Naive B cell (primary cell): ENCODE measurements at regions not wholly inside any gene's neighbourhood (a gene's known extent, or its start where the extent isn't known, plus 50 kb on each side); places are given as distances from the start of the nearest gene placed in this dataset.
A peak's percentile ranks its signal among the peaks of the same experiment; 100 is the strongest.

Source experiments
- ATAC-seq, 2 donors: fragments of 150-1000 bp; cut with Tn5 transposase; 2 replicates each; pipeline ENCODE4 v1.10.0; 2021; ENCODE audit warnings: low read depth in 2 of 2, mild to moderate bottlenecking in 2 of 2, moderate library complexity in 2 of 2
- DNase-seq: peaks from one replicate; pipeline ENCODE4 v3.0.0; 2022
- H3K27ac Mint-ChIP-seq, 6 donors: one replicate each; pipeline ENCODE4 v1.8.0; 2020 to 2022; ENCODE audit warnings: mild to moderate bottlenecking in 6 of 6, mixed read lengths in 6 of 6, moderate library complexity in 5 of 6, inconsistent platforms in 2 of 6
- H3K27me3 Mint-ChIP-seq, 3 donors: one replicate each; pipeline ENCODE4 v1.8.0; 2021 to 2022; ENCODE audit warnings: mixed read lengths in 3 of 3, mild to moderate bottlenecking in 1 of 3
- H3K36me3 Mint-ChIP-seq, 2 donors: one replicate each; pipeline ENCODE4 v1.8.0; 2020 to 2022; ENCODE audit warnings: mixed read lengths in 2 of 2, inconsistent platforms in 1 of 2, mild to moderate bottlenecking in 1 of 2
- H3K4me1 Mint-ChIP-seq, 3 donors: one replicate each; pipeline ENCODE4 v1.8.0; 2020 to 2022; ENCODE audit warnings: mixed read lengths in 3 of 3, inconsistent platforms in 1 of 3, mild to moderate bottlenecking in 1 of 3, moderate library complexity in 1 of 3
- H3K4me3 Mint-ChIP-seq, 8 donors: one replicate each; pipeline ENCODE4 v1.8.0; 2020 to 2022; ENCODE audit warnings: mild to moderate bottlenecking in 8 of 8, mixed read lengths in 8 of 8, moderate library complexity in 8 of 8, inconsistent platforms in 2 of 8
- H3K9me3 Mint-ChIP-seq, 7 donors: one replicate each; pipeline ENCODE4 v1.8.0; 2020 to 2022; ENCODE audit warnings: mixed read lengths in 7 of 7, mild to moderate bottlenecking in 5 of 7, inconsistent platforms in 2 of 7, moderate library complexity in 1 of 7

- H3K9me3 Mint-ChIP-seq, result no peaks in the 10 kb centered on the region
- no peak overlapping the region for H3K27ac Mint-ChIP-seq
- H3K36me3 Mint-ChIP-seq, result peaks cover 0 to 4% of the 10 kb centered on the region in 2 donors
- H3K4me1 Mint-ChIP-seq, result peaks cover 21 to 26% (median 26%) of the 10 kb centered on the region in 3 donors
- no peak for DNase-seq
- H3K4me3 Mint-ChIP-seq, result peak overlapping the region in 1 of 8 donors; percentile 21
- no peak for ATAC-seq
- no peaks in the 10 kb centered on the region for H3K27me3 Mint-ChIP-seq
These were observed 199.2 kb upstream of the EEA1 start for GRCh38 chr12:93128332-93128707.

DNA sequence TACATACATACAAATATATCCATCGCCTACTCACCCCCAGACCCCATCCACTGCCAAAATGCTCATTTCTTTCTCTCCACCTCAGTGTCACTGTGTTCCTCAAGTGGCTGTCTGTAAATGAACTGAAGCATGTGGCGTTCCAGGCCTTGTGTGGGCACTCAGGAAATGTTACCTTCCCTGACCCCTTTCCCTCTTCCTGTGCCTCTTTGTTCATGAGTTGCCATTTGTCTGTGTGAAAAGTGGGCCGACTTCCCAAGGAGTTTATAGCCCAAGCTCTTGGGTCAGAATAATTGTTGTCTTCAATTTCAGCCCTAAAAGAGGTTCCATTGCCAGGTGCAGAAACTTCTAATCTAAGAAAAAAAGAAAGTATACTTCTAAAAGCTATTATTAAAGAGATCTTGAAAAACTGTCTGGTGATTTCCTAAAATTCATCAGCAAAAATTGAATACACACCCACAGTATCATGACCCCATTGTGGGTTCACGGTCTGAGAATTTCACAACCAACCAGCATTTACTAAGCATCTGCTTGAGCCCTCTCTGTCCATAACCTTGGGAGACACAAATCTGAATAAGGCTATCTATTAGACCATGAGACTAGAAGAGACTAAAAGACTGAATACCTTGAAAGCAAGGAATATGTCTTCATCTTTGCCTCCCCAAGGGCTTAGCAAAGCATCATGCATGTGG, 201.4 kb upstream of the EEA1 start:
- H3K4me3 Mint-ChIP-seq, result no peak overlapping the region
- H3K27me3 Mint-ChIP-seq, result no peaks in the 10 kb centered on the region
- H3K9me3 Mint-ChIP-seq, result no peaks in the 10 kb centered on the region
- ATAC-seq (no peak), DNase-seq (no peak)
- H3K4me1 Mint-ChIP-seq, result peaks cover 34 to 38% (median 35%) of the 10 kb centered on the region in 3 donors
- peak overlapping the region in 3 of 6 donors; percentile 11 to 67 (median 24) for H3K27ac Mint-ChIP-seq
- peaks cover 0 to 3% of the 10 kb centered on the region in 2 donors for H3K36me3 Mint-ChIP-seq

GRCh38 chr12:93133361-93133760, 204.3 kb upstream of the EEA1 start:
- ATAC-seq (no peak), DNase-seq (no peak)
- no peaks in the 10 kb centered on the region for H3K36me3 Mint-ChIP-seq
- peak overlapping the region in 3 of 6 donors; percentile 59 to 91 (median 64) for H3K27ac Mint-ChIP-seq
- no peaks in the 10 kb centered on the region for H3K9me3 Mint-ChIP-seq
- peaks cover 37 to 43% (median 40%) of the 10 kb centered on the region in 3 donors for H3K4me1 Mint-ChIP-seq
- no peaks in the 10 kb centered on the region for H3K27me3 Mint-ChIP-seq
- no peak overlapping the region for H3K4me3 Mint-ChIP-seq

- Mint-ChIP-seq H3K27me3 (no peaks in the 10 kb centered on the region), H3K27ac (peak overlapping the region in 5 of 6 donors; percentile 49 to 95 (median 93)), H3K4me3 (peak overlapping the region in 4 of 8 donors; percentile 33 to 69 (median 59)), H3K36me3 (no peaks in the 10 kb centered on the region), H3K9me3 (peaks cover 0 to 2% (median 0%) of the 10 kb centered on the region in 7 donors), H3K4me1 (peaks cover 47 to 52% (median 49%) of the 10 kb centered on the region in 3 donors)
- no peak for DNase-seq
- ATAC-seq, result no peak
These were observed 205.2 kb upstream of the EEA1 start for GRCh38 chr12:93134175-93134890.

DNA sequence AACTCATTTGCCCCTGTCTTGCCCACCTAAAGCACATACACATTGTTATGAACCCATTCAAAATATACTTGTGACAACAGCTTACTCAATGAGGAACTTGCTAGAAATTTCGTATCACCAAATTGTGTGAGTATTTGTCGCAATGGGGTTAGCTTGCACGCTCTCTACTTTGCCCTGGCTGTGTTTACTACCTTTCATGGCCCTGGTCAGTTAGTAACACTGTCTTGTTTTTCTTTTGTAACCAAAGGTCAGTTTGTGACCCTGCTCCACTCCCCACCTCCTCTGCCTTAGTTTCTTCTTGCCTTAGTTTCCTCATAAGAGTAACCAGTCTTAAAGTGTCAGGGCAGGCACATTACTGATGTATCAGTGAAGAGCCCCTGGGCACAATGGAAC, 205.8 kb upstream of the EEA1 start:
- DNase-seq (no peak), ATAC-seq (no peak)
- Mint-ChIP-seq H3K27me3 (no peaks in the 10 kb centered on the region), H3K4me1 (peaks cover 52 to 58% (median 54%) of the 10 kb centered on the region in 3 donors), H3K9me3 (peaks cover 0 to 2% (median 0%) of the 10 kb centered on the region in 7 donors), H3K4me3 (peak overlapping the region; percentile 36 to 88 (median 72)), H3K27ac (peak overlapping the region; percentile 69 to 95 (median 88)), H3K36me3 (no peaks in the 10 kb centered on the region)

DNA sequence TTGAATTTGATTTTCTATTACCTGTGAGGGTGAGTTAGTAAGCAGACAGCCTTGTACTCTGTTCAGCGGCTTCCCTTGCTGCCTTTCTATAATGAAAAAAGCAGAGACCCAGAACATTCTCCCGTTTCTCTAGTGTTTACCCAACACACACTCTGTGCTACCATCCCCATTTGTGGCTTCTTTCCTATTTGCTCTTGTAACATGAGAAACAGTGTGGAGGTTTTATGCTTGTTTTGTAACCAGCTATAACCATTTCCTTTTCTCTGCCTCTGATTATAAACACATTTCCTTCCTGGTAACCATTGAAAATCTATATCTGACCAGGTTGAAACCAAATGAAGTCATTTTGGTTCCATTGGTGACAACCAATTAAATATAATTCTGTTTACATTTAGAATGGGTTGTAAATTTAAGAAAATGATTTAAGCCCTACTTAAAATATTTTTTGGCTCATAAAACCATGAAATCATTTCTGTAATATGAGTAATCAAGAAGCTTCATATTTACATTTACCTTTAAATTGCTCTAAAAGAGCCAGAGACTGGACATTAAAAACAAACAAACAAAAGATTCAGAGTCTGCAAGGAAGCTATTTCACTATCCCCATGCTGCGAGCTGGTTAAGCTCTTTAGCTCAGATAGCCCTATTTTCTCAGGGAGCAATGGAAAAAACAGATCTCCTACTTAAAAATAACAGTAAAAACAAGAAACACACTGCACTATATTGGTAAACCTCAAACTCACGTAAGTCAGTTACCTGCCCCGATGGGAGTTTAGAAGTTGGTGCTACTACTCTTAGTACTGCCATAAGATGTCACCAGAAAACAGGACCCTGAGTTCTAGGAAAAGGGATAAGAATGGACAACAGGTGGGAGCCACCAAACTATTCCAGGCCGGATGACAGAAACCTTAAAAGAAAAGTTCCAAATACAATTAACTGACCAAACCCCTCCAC, 206.5 kb upstream of the EEA1 start:
- peaks cover 52 to 65% (median 53%) of the 10 kb centered on the region in 3 donors for H3K4me1 Mint-ChIP-seq
- H3K4me3 Mint-ChIP-seq, result peak overlapping the region; percentile 36 to 88 (median 72)

DNA sequence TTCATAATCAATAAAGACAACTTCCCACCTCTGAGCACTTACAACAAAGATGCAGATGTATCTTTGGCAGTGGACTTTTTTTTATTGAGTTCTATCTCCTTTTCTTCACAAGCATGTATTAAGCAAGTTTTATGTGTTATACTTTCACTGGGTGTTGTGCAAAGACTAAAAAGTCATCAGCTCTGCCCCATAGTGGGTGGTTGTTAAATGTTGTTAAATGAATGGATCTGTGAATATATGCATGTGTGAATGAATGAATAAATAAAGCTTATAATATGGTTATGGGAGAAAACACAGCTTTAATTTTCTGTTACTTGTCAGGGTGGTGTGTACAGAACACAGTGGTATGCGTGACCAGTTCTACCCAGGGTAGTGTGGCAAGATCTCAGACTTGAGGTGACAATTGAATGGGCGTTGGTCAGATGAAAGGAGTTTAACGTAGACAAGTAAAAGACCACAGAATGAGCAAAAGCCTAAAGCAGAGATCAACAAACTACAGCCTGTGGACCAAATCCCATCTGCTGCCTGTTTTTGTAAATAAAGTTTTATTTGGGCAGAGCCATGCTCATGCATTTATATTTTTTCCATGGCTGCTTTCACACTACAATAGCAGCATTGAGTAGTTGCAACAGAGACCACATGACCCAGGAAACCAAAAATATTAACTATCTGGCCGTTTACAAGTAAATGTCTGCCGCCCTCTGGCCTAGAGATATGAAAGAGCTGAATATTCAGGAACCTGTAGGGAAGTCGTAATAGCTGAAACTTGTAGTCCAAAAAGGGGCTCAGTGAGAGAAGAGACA, 207.4 kb upstream of the EEA1 start:
- Mint-ChIP-seq H3K9me3 (peaks cover 0 to 5% (median 0%) of the 10 kb centered on the region in 7 donors), H3K27ac (peak overlapping the region; percentile 78 to 94 (median 85)), H3K4me1 (peaks cover 50 to 71% (median 50%) of the 10 kb centered on the region in 3 donors), H3K4me3 (peak overlapping the region in 6 of 8 donors; percentile 44 to 88 (median 66)), H3K36me3 (no peaks in the 10 kb centered on the region), H3K27me3 (no peaks in the 10 kb centered on the region)
- DNase-seq, result no peak
- ATAC-seq, result no peak

More for the DNA sequence above, 206.5 kb upstream of the EEA1 start:
- Mint-ChIP-seq H3K9me3 (peaks cover 0 to 2% (median 0%) of the 10 kb centered on the region in 7 donors), H3K27ac (peak overlapping the region; percentile 69 to 95 (median 88)), H3K36me3 (no peaks in the 10 kb centered on the region), H3K27me3 (no peaks in the 10 kb centered on the region)
- ATAC-seq (no peak), DNase-seq (no peak)

- Mint-ChIP-seq H3K4me3 (peak overlapping the region in 5 of 8 donors; percentile 55 to 90 (median 73)), H3K36me3 (no peaks in the 10 kb centered on the region), H3K4me1 (peaks cover 50 to 71% (median 50%) of the 10 kb centered on the region in 3 donors), H3K27me3 (no peaks in the 10 kb centered on the region), H3K9me3 (peaks cover 0 to 8% (median 0%) of the 10 kb centered on the region in 7 donors), H3K27ac (peak overlapping the region; percentile 28 to 94 (median 91))
- ATAC-seq, result no peak
- no peak for DNase-seq
These were observed 208.8 kb upstream of the EEA1 start for GRCh38 chr12:93137656-93138612.

DNA sequence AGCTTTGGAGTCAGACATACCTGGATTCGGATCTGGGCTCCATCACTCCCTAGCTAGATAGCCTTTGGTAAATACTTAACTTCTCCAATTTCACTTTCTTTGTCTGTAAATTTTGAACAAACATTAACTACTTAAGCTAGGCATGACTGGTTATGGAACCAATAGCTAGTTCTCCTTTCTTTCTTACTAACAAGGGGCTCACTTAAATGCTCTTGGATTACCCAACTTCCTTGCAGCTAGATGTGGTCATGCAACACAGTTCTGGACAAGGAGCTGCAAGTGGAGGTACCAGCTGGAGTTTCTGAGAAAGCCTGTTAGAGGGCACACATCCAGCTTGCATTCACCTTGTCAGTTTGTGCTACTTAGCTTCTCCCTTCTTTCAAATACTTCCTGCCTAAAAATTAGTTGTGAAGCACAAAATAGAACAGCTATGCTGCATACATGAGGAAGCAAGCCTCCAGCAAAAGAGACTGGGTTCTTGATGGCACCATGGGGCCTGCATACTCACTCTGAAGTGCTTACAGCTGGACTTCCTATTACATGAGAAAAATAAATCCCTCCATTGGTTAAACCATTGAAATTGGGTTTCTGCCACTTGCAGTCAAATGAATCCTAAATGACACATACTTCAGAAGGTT, 210.1 kb upstream of the EEA1 start:
- DNase-seq (peak; percentile 59), ATAC-seq (peak; percentile 91 to 92)
- Mint-ChIP-seq H3K36me3 (no peaks in the 10 kb centered on the region), H3K4me1 (peaks cover 49 to 70% (median 49%) of the 10 kb centered on the region in 3 donors), H3K9me3 (peaks cover 0 to 8% (median 0%) of the 10 kb centered on the region in 7 donors), H3K27me3 (no peaks in the 10 kb centered on the region), H3K4me3 (peak overlapping the region; percentile 26 to 90 (median 74)), H3K27ac (peak overlapping the region; percentile 86 to 94 (median 91))

DNA sequence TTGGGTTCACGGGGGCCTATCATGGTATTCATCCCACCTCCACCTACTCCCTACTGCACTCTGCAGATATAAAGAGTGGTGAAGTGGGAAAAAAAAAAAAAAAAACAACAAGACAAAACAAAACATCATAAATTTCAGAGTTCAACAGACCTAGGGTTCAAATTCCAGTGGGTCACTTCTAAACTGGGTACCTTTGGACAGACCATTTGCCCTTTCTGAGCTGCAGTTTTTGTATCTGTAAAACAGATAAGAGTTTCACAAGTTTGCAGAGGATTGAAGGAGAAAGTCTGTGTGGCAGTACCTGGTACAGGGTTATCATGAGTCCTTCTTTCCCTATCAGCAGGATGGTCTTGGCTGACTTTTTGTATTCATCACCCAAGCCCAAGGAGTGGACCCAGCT, 211.2 kb upstream of the EEA1 start:
- peaks cover 0 to 8% (median 0%) of the 10 kb centered on the region in 7 donors for H3K9me3 Mint-ChIP-seq
- peak overlapping the region in 1 of 6 donors; percentile 86 for H3K27ac Mint-ChIP-seq
- H3K36me3 Mint-ChIP-seq, result no peaks in the 10 kb centered on the region
- no peaks in the 10 kb centered on the region for H3K27me3 Mint-ChIP-seq
- no peak for ATAC-seq
- DNase-seq, result no peak
- H3K4me1 Mint-ChIP-seq, result peaks cover 37 to 58% (median 38%) of the 10 kb centered on the region in 3 donors
- peak overlapping the region in 1 of 8 donors; percentile 84 for H3K4me3 Mint-ChIP-seq

DNA sequence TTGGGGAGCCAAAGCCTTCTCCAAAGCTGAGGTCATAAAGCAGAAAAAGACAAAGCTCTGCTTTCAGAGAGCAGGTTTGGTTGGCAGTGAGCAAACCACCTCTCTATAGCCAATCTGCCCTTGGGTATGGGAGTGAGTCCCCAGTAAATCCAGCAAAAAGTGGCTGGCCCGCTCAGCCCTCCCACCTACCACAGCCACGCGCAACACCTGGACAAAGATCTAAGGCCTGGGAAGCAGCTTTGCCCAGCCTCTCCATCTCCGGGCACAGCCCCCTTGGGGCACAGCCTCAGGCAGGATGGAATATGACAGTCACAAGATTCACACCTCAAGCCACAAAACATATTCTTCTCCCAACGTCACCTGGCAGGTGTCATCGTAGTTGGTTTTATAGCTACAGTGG, 211.7 kb upstream of the EEA1 start:
- Mint-ChIP-seq H3K27me3 (no peaks in the 10 kb centered on the region), H3K9me3 (peaks cover 0 to 8% (median 0%) of the 10 kb centered on the region in 7 donors), H3K4me1 (peaks cover 32 to 54% (median 33%) of the 10 kb centered on the region in 3 donors), H3K36me3 (no peaks in the 10 kb centered on the region), H3K4me3 (no peak overlapping the region), H3K27ac (peak overlapping the region in 1 of 6 donors; percentile 6)
- ATAC-seq (no peak), DNase-seq (no peak)
